ENCODE measurements at regions not wholly inside any gene's neighbourhood (a gene's known extent, or its start where the extent isn't known, plus 50 kb on each side); places are given as distances from the start of the nearest gene placed in this dataset.

GRCh38 chr2:160592993-160593392 is 99.4 kb upstream of the RBMS1 start:
- TF ChIP-seq CTCF (conservative IDR thresholded peaks at IDR 0.05; ENCODE audit: low read length) (no peak), EZH2phosphoT487 (IDR thresholded peaks at IDR 0.05; ENCODE audit: borderline replicate concordance) (no peak)

All from Loucy (cell line).